ENCODE measurements at regions not wholly inside any gene's neighbourhood (a gene's known extent, or its start where the extent isn't known, plus 50 kb on each side); places are given as distances from the start of the nearest gene placed in this dataset.
"Not testable (repeated sequence)": the region's sequence is repeated elsewhere in the genome, so short reads cannot be mapped to it uniquely, and the experiment has no call there.

DNA sequence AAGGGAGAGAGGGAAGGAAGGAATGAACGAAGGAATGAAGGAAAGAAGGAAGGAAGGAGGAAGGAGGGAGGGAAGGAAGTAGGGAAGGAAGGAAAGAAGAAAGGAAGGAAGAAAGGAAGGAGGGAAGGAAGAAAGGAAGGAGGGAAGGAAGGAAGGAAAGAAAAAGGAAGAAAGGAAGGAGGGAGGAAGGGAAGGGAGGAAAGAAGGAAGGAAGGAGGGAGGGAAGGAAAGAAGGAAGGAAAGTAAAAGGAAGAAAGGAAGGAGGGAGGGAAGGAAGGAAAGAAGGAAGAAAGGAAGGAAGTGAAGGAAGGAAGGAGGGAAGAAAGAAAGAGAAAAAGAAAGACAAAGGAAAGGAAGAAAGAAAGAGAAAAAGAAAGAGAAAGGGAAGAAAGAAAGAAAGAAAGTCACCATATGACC is 442.4 kb downstream of the RBFOX1 start:
- DNase-seq: no peak

GRCh38 chr16:7772722-7773121 is 440.1 kb downstream of the RBFOX1 start:
- DNase-seq: no peak

GRCh38 chr16:7769091-7769490 is 436.4 kb downstream of the RBFOX1 start:
- DNase-seq: not testable (repeated sequence)

GRCh38 chr16:7765079-7765550 is 432.5 kb downstream of the RBFOX1 start:
- DNase-seq: no peak

DNA sequence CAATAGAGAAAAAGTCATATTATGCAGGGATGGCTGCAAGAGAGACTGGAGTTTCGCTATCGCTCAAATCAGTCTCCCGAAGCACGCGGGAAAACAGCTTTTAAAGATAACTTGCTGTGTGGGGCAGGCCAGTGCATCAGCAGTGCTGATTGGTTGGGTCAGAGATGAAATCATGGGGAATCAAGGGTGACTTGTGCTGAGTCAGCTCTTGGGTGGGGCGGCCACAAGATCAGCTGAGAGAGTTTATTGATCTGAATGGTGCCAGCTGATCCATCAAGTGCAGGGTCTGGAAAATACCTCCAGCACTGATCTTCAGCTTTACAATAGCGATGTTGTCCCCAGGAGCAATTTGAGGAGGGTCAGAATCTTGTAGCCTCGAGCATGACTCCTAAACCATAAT is 430.5 kb downstream of the RBFOX1 start:
- DNase-seq: no peak

Measured in bone marrow (tissue), 2 donors.